ENCODE measurements at regions not wholly inside any gene's neighbourhood (a gene's known extent, or its start where the extent isn't known, plus 50 kb on each side); places are given as distances from the start of the nearest gene placed in this dataset.
A peak's percentile ranks its signal among the peaks of the same experiment; 100 is the strongest.

DNA sequence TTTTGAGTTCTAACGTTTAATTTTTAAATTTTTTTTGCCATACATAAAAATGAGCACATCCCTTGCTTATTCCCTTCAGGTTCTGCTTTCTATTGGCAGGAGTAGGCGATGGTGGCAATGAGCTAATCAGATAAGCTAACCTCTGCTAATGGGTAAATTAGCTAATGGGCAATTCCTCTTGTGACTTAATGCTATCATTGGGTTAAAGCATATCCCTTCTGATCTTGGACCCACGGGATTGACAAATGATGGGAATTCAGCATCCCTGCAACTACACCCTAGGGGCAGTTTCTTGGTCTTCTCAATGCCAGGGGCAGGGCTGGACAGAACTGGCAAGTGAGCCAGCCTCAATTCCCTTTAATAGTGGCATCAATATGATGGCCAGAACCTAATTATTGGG is 70.2 kb upstream of the IL12B start:
- Histone ChIP-seq H3K4me1 (ENCODE audit: insufficient read depth, low read length) (no peaks in the 10 kb centered on the region), H2AFZ (ENCODE audit: low read depth, low read length) (no peak overlapping the region), H3K36me3 (ENCODE audit: insufficient read depth, low read length) (no peaks in the 10 kb centered on the region), H3K27ac (ENCODE audit: low read depth, low read length) (no peak overlapping the region), H3K4me2 (ENCODE audit: low read length) (no peak overlapping the region), H3K9ac (ENCODE audit: low read length) (no peak overlapping the region), H4K20me1 (ENCODE audit: insufficient read depth, low read length) (no peaks in the 10 kb centered on the region), H3K27me3 (ENCODE audit: insufficient read depth, low read length) (peaks cover 2% of the 10 kb centered on the region), H3K9me3 (ENCODE audit: insufficient read depth, low read depth, low read length) (no peaks in the 10 kb centered on the region), H3K79me2 (ENCODE audit: insufficient read depth, low read length) (no peaks in the 10 kb centered on the region), H3K4me3 (ENCODE audit: insufficient read depth, low read depth, low read length) (no peak overlapping the region)
- Mint-ChIP-seq H3K27me3 (ENCODE audit: low read depth, unreplicated experiment) (peaks cover 24% of the 10 kb centered on the region), H3K4me1 (ENCODE audit: low read depth, unreplicated experiment) (no peaks in the 10 kb centered on the region), H3K4me3 (ENCODE audit: unreplicated experiment) (no peak overlapping the region), H3K36me3 (ENCODE audit: low read depth, unreplicated experiment) (no peaks in the 10 kb centered on the region), H3K9me3 (ENCODE audit: unreplicated experiment) (no peaks in the 10 kb centered on the region), H3K27ac (ENCODE audit: unreplicated experiment) (no peak overlapping the region)
- no peak for FAIRE-seq
- no peak for DNase-seq (ENCODE audit: low read depth)
- TF ChIP-seq, protein P1, sequence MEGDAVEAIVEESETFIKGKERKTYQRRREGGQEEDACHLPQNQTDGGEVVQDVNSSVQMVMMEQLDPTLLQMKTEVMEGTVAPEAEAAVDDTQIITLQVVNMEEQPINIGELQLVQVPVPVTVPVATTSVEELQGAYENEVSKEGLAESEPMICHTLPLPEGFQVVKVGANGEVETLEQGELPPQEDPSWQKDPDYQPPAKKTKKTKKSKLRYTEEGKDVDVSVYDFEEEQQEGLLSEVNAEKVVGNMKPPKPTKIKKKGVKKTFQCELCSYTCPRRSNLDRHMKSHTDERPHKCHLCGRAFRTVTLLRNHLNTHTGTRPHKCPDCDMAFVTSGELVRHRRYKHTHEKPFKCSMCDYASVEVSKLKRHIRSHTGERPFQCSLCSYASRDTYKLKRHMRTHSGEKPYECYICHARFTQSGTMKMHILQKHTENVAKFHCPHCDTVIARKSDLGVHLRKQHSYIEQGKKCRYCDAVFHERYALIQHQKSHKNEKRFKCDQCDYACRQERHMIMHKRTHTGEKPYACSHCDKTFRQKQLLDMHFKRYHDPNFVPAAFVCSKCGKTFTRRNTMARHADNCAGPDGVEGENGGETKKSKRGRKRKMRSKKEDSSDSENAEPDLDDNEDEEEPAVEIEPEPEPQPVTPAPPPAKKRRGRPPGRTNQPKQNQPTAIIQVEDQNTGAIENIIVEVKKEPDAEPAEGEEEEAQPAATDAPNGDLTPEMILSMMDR (IDR thresholded peaks at IDR 0.05; ENCODE audit: insufficient read depth, low read depth, low read length): no peak
- no peak for TF ChIP-seq EZH2 (IDR thresholded peaks at IDR 0.05; ENCODE audit: insufficient read depth, low read length)

DNA sequence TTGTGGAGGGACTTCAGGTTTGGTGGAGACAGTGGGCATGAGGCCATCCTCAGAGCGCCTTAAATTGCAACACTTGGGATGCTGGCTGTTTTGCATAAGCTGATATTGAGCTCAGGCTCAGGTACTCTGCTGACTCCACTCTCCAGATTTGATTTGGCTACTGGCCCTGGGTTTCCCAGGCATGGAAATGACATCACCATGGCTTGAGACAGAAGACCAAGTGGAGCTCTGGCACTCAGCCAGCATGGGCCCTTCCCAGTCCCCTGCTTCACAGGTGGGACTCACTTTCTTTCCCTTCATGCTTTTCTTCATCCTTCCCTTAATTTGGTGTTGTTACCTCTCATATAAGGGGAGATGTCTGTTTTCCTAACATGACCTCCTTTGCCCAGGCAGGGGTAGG is 72.0 kb upstream of the IL12B start:
- no peaks in the 10 kb centered on the region for H3K9me3 ChIP-seq (ENCODE audit: insufficient read depth, low read depth, low read length)
- TF ChIP-seq EZH2 (IDR thresholded peaks at IDR 0.05; ENCODE audit: insufficient read depth, low read length): no peak
- TF ChIP-seq, protein P1 (IDR thresholded peaks at IDR 0.05; ENCODE audit: insufficient read depth, low read depth, low read length): no peak
- no peak overlapping the region for H3K27ac Mint-ChIP-seq (ENCODE audit: unreplicated experiment)
- H3K9me3 Mint-ChIP-seq (ENCODE audit: unreplicated experiment): no peaks in the 10 kb centered on the region
- H3K4me3 ChIP-seq (ENCODE audit: insufficient read depth, low read depth, low read length): no peak overlapping the region
- H3K4me1 Mint-ChIP-seq (ENCODE audit: low read depth, unreplicated experiment): no peaks in the 10 kb centered on the region
- DNase-seq (ENCODE audit: low read depth) (peak; percentile 41), FAIRE-seq (no peak)
- H3K4me1 ChIP-seq (ENCODE audit: insufficient read depth, low read length): no peaks in the 10 kb centered on the region
- no peak overlapping the region for H3K4me3 Mint-ChIP-seq (ENCODE audit: unreplicated experiment)
- no peak overlapping the region for H3K27ac ChIP-seq (ENCODE audit: low read depth, low read length)
- no peaks in the 10 kb centered on the region for H4K20me1 ChIP-seq (ENCODE audit: insufficient read depth, low read length)
- H3K4me2 ChIP-seq (ENCODE audit: low read length): no peak overlapping the region
- no peaks in the 10 kb centered on the region for H3K36me3 Mint-ChIP-seq (ENCODE audit: low read depth, unreplicated experiment)
- H3K27me3 ChIP-seq (ENCODE audit: insufficient read depth, low read length): peaks cover 2% of the 10 kb centered on the region
- H2AFZ ChIP-seq (ENCODE audit: low read depth, low read length): no peak overlapping the region
- no peak overlapping the region for H3K9ac ChIP-seq (ENCODE audit: low read length)
- no peaks in the 10 kb centered on the region for H3K79me2 ChIP-seq (ENCODE audit: insufficient read depth, low read length)
- H3K36me3 ChIP-seq (ENCODE audit: insufficient read depth, low read length): no peaks in the 10 kb centered on the region
- peaks cover 20% of the 10 kb centered on the region for H3K27me3 Mint-ChIP-seq (ENCODE audit: low read depth, unreplicated experiment)

- FAIRE-seq (no peak), DNase-seq (ENCODE audit: low read depth) (no peak)
- H3K27ac ChIP-seq (ENCODE audit: low read depth, low read length): no peak overlapping the region
- H3K4me1 Mint-ChIP-seq (ENCODE audit: low read depth, unreplicated experiment): no peaks in the 10 kb centered on the region
- H3K9ac ChIP-seq (ENCODE audit: low read length): no peak overlapping the region
- no peak overlapping the region for H3K4me3 ChIP-seq (ENCODE audit: insufficient read depth, low read depth, low read length)
- no peaks in the 10 kb centered on the region for H3K4me1 ChIP-seq (ENCODE audit: insufficient read depth, low read length)
- no peaks in the 10 kb centered on the region for H3K36me3 Mint-ChIP-seq (ENCODE audit: low read depth, unreplicated experiment)
- no peaks in the 10 kb centered on the region for H4K20me1 ChIP-seq (ENCODE audit: insufficient read depth, low read length)
- peaks cover 2% of the 10 kb centered on the region for H3K27me3 ChIP-seq (ENCODE audit: insufficient read depth, low read length)
- H3K9me3 ChIP-seq (ENCODE audit: insufficient read depth, low read depth, low read length): no peaks in the 10 kb centered on the region
- H3K4me3 Mint-ChIP-seq (ENCODE audit: unreplicated experiment): no peak overlapping the region
- no peaks in the 10 kb centered on the region for H3K36me3 ChIP-seq (ENCODE audit: insufficient read depth, low read length)
- no peak for TF ChIP-seq EZH2 (IDR thresholded peaks at IDR 0.05; ENCODE audit: insufficient read depth, low read length)
- TF ChIP-seq, protein P1 (IDR thresholded peaks at IDR 0.05; ENCODE audit: insufficient read depth, low read depth, low read length): no peak
- no peaks in the 10 kb centered on the region for H3K9me3 Mint-ChIP-seq (ENCODE audit: unreplicated experiment)
- peaks cover 19% of the 10 kb centered on the region for H3K27me3 Mint-ChIP-seq (ENCODE audit: low read depth, unreplicated experiment)
- H3K4me2 ChIP-seq (ENCODE audit: low read length): no peak overlapping the region
- no peak overlapping the region for H3K27ac Mint-ChIP-seq (ENCODE audit: unreplicated experiment)
- H3K79me2 ChIP-seq (ENCODE audit: insufficient read depth, low read length): no peaks in the 10 kb centered on the region
- no peak overlapping the region for H2AFZ ChIP-seq (ENCODE audit: low read depth, low read length)
These were observed 72.6 kb upstream of the IL12B start for GRCh38 chr5:159402856-159403255.
